HG03460 (cell line): ENCODE measurements at regions not wholly inside any gene's neighbourhood (a gene's known extent, or its start where the extent isn't known, plus 50 kb on each side); places are given as distances from the start of the nearest gene placed in this dataset.

ENCODE experiments used
- ATAC-seq: cut with Tn5 transposase; IDR thresholded peaks from one replicate; pipeline ENCODE4 v1.9.1; 2021; ENCODE audit not compliant: unreplicated experiment

- no peak for ATAC-seq
Measured at GRCh38 chr10:24008164-24009091, 200.5 kb upstream of the KIAA1217 start.

GRCh38 chr10:24009115-24009514 is 199.8 kb upstream of the KIAA1217 start:
- ATAC-seq = no peak

DNA sequence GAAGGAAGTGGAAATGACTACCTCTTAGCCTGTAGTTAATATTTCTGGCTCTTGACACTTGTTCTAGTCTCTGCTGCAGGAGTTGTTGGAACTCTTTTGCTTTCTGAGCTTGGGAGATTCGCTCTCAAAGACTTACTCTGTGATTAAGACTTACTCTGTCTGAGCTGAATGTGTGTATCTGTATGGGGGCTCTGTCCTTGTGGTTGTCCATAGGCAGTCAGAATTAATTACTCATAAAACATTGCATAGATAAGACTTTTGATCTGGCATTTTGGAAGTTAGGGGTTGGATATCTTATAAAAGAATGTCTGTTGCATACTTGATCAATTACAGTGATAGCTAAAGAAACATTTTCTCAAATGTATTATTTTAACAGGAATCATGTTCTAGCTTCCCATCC is 199.2 kb upstream of the KIAA1217 start:
- no peak for ATAC-seq

- ATAC-seq = no peak
Measured at GRCh38 chr10:24010436-24010970, 198.4 kb upstream of the KIAA1217 start.

DNA sequence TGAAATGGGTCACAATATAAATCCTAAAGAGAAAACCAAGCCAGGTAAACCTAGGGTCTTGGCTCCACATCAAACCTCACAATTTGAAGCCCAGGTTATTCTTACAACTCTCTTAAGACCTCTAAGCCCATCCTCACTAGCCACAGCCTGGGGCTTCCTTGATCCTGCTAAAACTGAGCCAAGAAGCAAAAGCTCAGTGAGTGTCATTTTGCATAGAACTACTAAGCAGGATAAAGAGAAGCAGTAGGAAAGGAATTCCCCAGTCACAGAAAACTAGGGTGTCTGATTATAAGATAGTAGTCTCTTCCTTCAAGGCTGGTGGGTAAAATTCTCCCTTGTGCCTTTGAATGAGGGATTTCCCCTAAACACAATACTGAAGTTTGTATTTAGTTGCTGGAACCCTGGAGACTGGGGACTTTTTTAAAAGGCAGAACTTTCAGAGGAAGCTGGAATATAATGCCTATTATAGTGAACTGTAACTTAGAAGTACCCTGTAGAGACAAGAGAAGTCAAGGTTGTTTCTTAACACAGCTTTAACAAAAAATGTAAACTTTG is 196.6 kb upstream of the KIAA1217 start:
- no peak for ATAC-seq

- no peak for ATAC-seq
Measured at GRCh38 chr10:24027107-24027506, 181.8 kb upstream of the KIAA1217 start.

GRCh38 chr10:24034571-24034970 is 174.4 kb upstream of the KIAA1217 start:
- no peak for ATAC-seq

DNA sequence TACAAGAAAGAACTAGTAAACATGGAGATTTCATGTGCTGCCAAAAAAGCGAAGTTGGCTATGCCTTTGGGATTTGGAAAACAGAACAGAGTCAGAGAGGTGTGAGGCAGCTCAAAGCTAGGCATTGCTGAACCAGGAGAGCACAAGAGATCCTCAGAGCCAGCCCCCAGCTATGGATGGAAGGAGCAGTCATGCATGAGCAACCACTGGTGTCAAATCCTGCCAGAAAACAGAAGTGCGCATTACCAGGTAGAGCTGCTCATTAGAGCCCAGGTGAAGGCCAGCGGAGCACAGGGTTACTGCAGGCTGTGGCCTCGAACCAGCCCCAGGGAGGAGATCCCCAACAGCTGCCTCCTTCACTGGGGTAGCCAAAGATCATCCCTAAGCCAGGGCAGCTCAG is 173.2 kb upstream of the KIAA1217 start:
- ATAC-seq = no peak

DNA sequence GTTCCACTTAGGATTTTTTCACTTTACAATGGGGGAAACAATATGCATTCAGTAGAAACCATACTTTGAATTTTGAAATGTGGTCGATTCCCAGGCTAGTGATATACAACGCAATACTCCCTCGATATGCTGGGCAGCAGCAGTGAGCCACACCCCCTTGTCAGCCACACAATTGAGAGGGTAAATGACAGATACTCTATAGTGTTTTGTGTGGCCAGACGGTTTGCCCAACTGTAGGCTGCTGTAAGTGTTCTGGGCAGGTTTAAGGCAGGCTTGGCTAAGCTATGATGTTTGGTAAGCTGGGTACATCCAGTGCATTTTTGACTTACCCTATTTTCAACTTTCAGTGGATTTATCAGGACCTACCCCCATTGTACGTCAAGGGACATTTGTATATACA is 169.6 kb upstream of the KIAA1217 start:
- ATAC-seq = no peak

DNA sequence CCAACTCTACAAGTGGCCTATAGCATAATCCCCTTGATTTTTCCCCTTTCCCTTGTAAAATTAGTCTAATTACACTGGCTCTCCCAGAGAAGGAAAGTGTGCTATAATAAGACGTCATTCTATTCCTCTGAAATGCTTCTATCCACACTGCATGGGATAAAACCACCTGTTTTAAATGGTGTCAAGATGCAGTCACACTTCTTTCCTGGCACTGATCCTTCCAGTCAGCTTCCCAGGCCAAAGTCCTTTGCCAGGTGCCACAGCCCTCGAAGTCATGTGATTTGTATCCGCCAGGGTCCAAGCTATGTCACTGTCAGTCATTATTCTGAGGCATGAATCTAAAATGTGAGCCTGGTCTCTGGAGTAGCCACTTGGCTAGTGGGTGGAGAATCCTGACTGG is 169.0 kb upstream of the KIAA1217 start:
- ATAC-seq = no peak

GRCh38 chr10:24041034-24041433 is 167.9 kb upstream of the KIAA1217 start:
- no peak for ATAC-seq

- ATAC-seq = no peak
Measured at GRCh38 chr10:24041834-24042233, 167.1 kb upstream of the KIAA1217 start.

GRCh38 chr10:24042884-24043283 is 166.1 kb upstream of the KIAA1217 start:
- no peak for ATAC-seq

DNA sequence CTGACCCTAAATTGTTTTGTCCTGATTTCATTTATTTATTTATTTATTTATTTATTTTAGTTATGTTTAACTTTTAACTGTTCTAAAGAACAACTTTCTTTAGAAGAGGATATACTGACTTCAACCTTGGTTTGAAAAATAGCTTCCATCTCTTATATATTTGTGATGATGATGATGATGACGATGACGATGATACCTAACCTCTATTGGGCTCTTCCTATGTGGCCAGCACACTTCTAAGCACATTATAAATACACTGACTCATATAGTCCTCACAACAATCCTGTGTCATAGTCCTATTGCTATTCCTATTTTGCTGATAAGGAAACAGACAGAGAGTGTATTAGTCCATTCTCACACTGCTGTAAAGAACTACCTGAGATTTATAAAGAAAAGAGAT is 162.9 kb upstream of the KIAA1217 start:
- no peak for ATAC-seq

- no peak for ATAC-seq
Measured at GRCh38 chr10:24047176-24047575, 161.8 kb upstream of the KIAA1217 start.

- ATAC-seq = no peak
Measured at GRCh38 chr10:24054421-24054820, 154.5 kb upstream of the KIAA1217 start.

GRCh38 chr10:24080207-24080606 is 128.7 kb upstream of the KIAA1217 start:
- no peak for ATAC-seq

DNA sequence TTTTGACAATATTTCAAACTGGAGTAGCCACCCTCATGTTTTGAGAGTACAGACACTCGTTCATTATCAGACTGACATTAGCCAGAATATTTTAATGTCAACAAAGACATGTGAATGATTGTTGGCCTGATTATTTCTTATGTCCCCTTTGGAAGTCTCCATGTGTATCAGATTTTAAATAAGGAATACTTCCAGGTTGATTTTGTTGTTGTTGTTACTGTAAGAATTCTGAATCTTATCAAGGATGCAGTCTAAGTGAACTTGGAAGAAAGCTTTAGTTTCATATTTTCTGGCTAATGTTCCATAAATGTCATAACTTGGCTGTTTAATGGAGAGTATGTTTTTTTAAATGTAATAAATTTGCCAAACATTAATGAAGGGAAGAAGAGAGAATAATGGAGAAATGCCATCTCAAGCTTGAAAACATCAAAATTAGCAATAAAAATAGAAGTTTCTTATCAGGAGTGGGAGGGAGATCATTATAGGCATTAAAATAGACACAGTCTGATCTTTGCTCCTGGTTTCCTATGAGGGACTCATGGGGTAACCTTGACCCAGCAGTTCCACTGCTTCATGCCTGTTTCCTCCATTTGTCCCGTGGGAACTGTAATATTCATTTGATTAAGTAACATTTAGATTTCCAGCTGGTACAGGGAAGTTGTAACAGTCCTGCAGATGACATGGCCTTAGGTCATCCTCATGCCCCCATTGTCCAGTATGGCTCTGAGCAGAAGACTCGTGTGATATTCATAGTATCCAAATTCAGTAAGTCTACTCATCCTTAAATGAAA is 122.4 kb upstream of the KIAA1217 start:
- ATAC-seq = no peak

- ATAC-seq = no peak
Measured at GRCh38 chr10:24091256-24091655, 117.7 kb upstream of the KIAA1217 start.

- ATAC-seq = no peak
Measured at GRCh38 chr10:24096281-24096680, 112.7 kb upstream of the KIAA1217 start.

GRCh38 chr10:24097751-24098207 is 111.2 kb upstream of the KIAA1217 start:
- ATAC-seq = no peak
